Thymus (tissue), 11 donors: ENCODE measurements at regions not wholly inside any gene's neighbourhood (a gene's known extent, or its start where the extent isn't known, plus 50 kb on each side); places are given as distances from the start of the nearest gene placed in this dataset.

Experiments
- DNase-seq, 9 donors: peaks; one replicate each; pipeline ENCODE4 v3.0.0-alpha.2; 2013; ENCODE audit warnings: low spot score in 9 of 9, low read depth in 6 of 9, missing footprints in 1 of 9
- H3K27ac ChIP-seq, 2 donors: one replicate each; pipeline ENCODE4 v1.5.1; 2013; ENCODE audit warnings: control low read depth in 1 of 2, low read depth in 1 of 2, low read length in 1 of 2, mild to moderate bottlenecking in 1 of 2, moderate library complexity in 1 of 2
- H3K27me3 ChIP-seq, 2 donors: one replicate each; pipeline ENCODE4 v1.5.1; 2013; ENCODE audit warnings: low read length in 1 of 2; ENCODE audit not compliant: control insufficient read depth in 2 of 2, insufficient read depth in 1 of 2
- H3K36me3 ChIP-seq, 2 donors: one replicate each; pipeline ENCODE4 v1.5.1; 2013; ENCODE audit warnings: low read length in 1 of 2, mild to moderate bottlenecking in 1 of 2, moderate library complexity in 1 of 2; ENCODE audit not compliant: control insufficient read depth in 2 of 2, insufficient read depth in 2 of 2
- H3K4me1 ChIP-seq, 2 donors: one replicate each; pipeline ENCODE4 v1.5.1; 2013; ENCODE audit warnings: low read length in 2 of 2; ENCODE audit not compliant: control insufficient read depth in 2 of 2, insufficient read depth in 2 of 2
- H3K4me3 ChIP-seq, 2 donors: one replicate each; pipeline ENCODE4 v1.5.1; 2013; ENCODE audit warnings: low read length in 2 of 2, control low read depth in 1 of 2, mild to moderate bottlenecking in 1 of 2
- H3K9me3 ChIP-seq, 2 donors: one replicate each; pipeline ENCODE4 v1.5.1; 2013; ENCODE audit warnings: low read length in 1 of 2, mild to moderate bottlenecking in 1 of 2; ENCODE audit not compliant: control insufficient read depth in 2 of 2, insufficient read depth in 1 of 2
- WGBS: extraction: QIAGEN DNeasy Blood & Tissue Kit; methylation state at CpG from one replicate; pipeline ENCODE4 v1.1.7; 2013; 5-methylcytosine and 5-hydroxymethylcytosine counted together
- donor health status: healthy.

DNA sequence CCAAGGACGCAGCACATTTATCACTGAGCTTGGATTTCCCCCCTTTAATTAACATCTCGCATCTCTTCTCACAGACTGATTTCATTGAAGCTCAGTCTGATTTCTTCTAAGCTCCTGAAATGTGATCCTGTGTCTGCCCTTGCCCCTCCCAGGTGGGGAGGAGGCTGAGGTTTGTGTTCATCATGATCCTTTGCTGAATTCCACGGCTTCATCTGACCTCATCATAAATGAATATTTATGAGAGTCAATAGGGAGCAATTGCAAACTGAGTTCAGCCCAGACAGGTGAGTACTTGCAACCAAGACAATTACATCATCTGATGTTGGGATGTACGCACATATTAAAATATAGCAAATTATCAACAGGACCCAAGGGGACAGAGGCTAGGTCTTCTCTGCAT is 72.4 kb downstream of the MAP1LC3B2 start:
- Histone ChIP-seq H3K27ac (no peak overlapping the region), H3K4me3 (no peak overlapping the region), H3K9me3 (no peaks in the 10 kb centered on the region), H3K27me3 (no peaks in the 10 kb centered on the region), H3K4me1 (peaks cover 5 to 6% of the 10 kb centered on the region in 2 donors), H3K36me3 (no peaks in the 10 kb centered on the region)
- 94% methylated on average over 4 of the region's 4 CpGs for WGBS
- DNase-seq = no peak

DNA sequence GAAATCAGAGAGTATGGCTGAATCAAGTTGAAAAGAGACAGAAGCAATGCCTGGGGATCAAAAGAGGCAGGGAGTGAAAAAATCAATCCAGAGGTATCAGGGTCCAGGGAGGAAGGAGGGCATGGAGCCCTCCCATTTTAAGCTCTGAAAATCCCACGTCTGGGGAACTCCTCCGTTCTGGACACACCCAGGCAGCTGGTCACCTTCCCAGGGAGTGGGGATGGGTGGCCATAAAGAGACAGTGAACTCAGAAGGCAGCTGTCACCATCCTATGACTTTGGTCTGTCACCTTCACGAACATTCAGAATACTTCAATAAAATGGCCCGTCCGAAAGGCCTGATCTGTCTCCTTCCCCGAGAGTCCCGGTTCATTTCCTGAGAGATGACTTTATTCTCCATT is 71.6 kb downstream of the MAP1LC3B2 start:
- Histone ChIP-seq H3K27me3 (no peaks in the 10 kb centered on the region), H3K27ac (no peak overlapping the region), H3K36me3 (no peaks in the 10 kb centered on the region), H3K4me3 (no peak overlapping the region), H3K9me3 (no peaks in the 10 kb centered on the region), H3K4me1 (peaks cover 3 to 5% of the 10 kb centered on the region in 2 donors)
- WGBS = 98% methylated on average over 7 of the region's 7 CpGs
- DNase-seq = no peak

DNA sequence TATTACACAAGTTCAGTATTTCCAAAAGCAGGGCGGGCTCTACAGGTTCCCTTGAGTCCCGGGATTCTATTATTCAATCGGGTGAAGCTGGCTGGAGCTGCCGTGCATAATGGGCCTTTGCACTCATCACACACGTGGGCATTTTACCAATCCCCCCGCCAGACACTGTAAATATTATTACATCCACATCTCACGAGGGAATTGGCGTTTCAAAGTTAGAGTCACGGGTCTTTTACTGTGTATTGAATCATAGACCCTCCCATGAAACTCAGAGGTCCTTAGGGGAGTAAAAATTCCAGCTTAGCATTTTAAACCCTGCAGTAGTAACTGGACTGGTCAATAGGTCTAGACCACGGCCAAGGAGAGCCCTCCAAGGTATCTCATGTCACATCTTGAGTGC is 70.3 kb downstream of the MAP1LC3B2 start:
- no peaks in the 10 kb centered on the region for H3K9me3 ChIP-seq
- H3K4me1 ChIP-seq = peaks cover 2 to 5% of the 10 kb centered on the region in 2 donors
- 93% methylated on average over 10 of the region's 10 CpGs for WGBS

GRCh38 chr12:116628989-116629388 is 69.8 kb downstream of the MAP1LC3B2 start:
- WGBS = 100% methylated on average over 1 of the region's 1 CpG
- no peak for DNase-seq
- Histone ChIP-seq H3K36me3 (no peaks in the 10 kb centered on the region), H3K9me3 (peaks cover 0 to 3% of the 10 kb centered on the region in 2 donors), H3K4me1 (peaks cover 4 to 10% of the 10 kb centered on the region in 2 donors), H3K4me3 (no peak overlapping the region), H3K27me3 (no peaks in the 10 kb centered on the region), H3K27ac (no peak overlapping the region)

More for the DNA sequence above, 70.3 kb downstream of the MAP1LC3B2 start:
- no peak overlapping the region for H3K4me3 ChIP-seq
- H3K36me3 ChIP-seq = no peaks in the 10 kb centered on the region
- no peak overlapping the region for H3K27ac ChIP-seq
- DNase-seq = no peak
- H3K27me3 ChIP-seq = no peaks in the 10 kb centered on the region

DNA sequence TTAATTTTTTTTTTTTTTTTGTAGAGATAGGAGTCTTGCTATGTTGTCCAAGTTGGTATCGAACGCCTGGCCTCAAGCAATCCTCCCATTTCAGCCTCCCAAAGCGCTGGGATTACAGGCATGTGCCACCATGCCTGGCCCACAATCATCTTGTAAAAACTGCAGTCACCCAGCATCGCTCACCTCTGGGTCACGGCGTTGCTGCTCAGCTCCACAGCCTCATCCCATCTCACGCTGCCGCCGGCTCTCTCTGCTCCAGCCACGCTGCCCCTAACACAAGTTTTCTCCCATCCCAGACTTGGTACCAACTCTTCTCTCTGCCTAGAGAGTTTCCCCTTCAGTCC is 69.2 kb downstream of the MAP1LC3B2 start:
- 98% methylated on average over 10 of the region's 10 CpGs for WGBS
- Histone ChIP-seq H3K27me3 (no peaks in the 10 kb centered on the region), H3K36me3 (no peaks in the 10 kb centered on the region), H3K4me3 (no peak overlapping the region), H3K27ac (no peak overlapping the region), H3K9me3 (peaks cover 0 to 9% of the 10 kb centered on the region in 2 donors), H3K4me1 (peaks cover 4 to 10% of the 10 kb centered on the region in 2 donors)
- DNase-seq = no peak
